Mucosa of rectum (tissue), 2 donors: ENCODE measurements at regions not wholly inside any gene's neighbourhood (a gene's known extent, or its start where the extent isn't known, plus 50 kb on each side); places are given as distances from the start of the nearest gene placed in this dataset.

Experiments used
- H3K27ac ChIP-seq, 2 donors: one replicate each; pipeline ENCODE4 v1.7.0; 2013; ENCODE audit warnings: inconsistent platforms in 2 of 2, low read depth in 2 of 2, low read length in 2 of 2
- H3K27me3 ChIP-seq, 2 donors: one replicate each; pipeline ENCODE4 v1.7.0; 2013; ENCODE audit warnings: low read length in 2 of 2; ENCODE audit not compliant: control insufficient read depth in 2 of 2, insufficient read depth in 2 of 2
- H3K36me3 ChIP-seq, 2 donors: one replicate each; pipeline ENCODE4 v1.7.0; 2013; ENCODE audit warnings: low read length in 2 of 2; ENCODE audit not compliant: control insufficient read depth in 2 of 2, insufficient read depth in 2 of 2
- H3K4me1 ChIP-seq, 2 donors: one replicate each; pipeline ENCODE4 v1.7.0; 2013; ENCODE audit warnings: low read length in 2 of 2, mild to moderate bottlenecking in 1 of 2; ENCODE audit not compliant: control insufficient read depth in 2 of 2, insufficient read depth in 2 of 2
- H3K4me3 ChIP-seq, 2 donors: one replicate each; pipeline ENCODE4 v1.7.0; 2013; ENCODE audit warnings: low read length in 2 of 2
- H3K9ac ChIP-seq, 2 donors: one replicate each; pipeline ENCODE4 v1.7.0; 2013; ENCODE audit warnings: low read length in 2 of 2, low read depth in 1 of 2, mild to moderate bottlenecking in 1 of 2
- H3K9me3 ChIP-seq, 2 donors: one replicate each; pipeline ENCODE4 v1.7.0; 2013; ENCODE audit warnings: low read length in 2 of 2; ENCODE audit not compliant: control insufficient read depth in 2 of 2
- donor health status: healthy.
- donor health status: Normal muscosa, but diverticular disease.

- H3K36me3 ChIP-seq: no peaks in the 10 kb centered on the region
- H3K27me3 ChIP-seq: no peaks in the 10 kb centered on the region
- no peaks in the 10 kb centered on the region for H3K4me1 ChIP-seq
- H3K9me3 ChIP-seq: no peaks in the 10 kb centered on the region
- no peak overlapping the region for H3K4me3 ChIP-seq
- H3K9ac ChIP-seq: no peak overlapping the region
- H3K27ac ChIP-seq: no peak overlapping the region
These were observed 203.5 kb downstream of the ERCC6L2 start for GRCh38 chr9:96078897-96079490.

GRCh38 chr9:96075757-96076156 is 200.3 kb downstream of the ERCC6L2 start:
- H3K27me3 ChIP-seq: no peaks in the 10 kb centered on the region
- H3K9me3 ChIP-seq: no peaks in the 10 kb centered on the region
- H3K4me3 ChIP-seq: no peak overlapping the region
- no peaks in the 10 kb centered on the region for H3K4me1 ChIP-seq
- no peak overlapping the region for H3K9ac ChIP-seq
- no peak overlapping the region for H3K27ac ChIP-seq
- H3K36me3 ChIP-seq: no peaks in the 10 kb centered on the region

DNA sequence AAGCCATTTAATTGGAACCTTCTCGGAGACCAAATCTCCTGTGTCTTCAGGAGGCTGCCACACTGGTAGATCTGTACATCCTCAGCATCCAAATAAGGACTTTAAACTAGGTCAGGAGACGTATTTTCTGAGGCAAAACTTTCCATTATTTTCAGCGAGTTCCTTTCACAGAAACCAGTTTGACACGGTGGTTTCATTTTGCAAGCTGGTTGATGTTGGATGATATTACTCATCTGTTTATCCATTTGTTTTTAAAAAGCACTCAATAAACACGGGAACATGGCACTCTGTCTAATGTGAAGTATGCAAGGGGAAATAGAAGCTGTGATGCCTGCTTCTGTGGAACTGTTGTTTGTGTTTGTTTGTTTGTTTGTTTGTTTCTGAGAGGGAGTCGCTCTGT is 199.6 kb downstream of the ERCC6L2 start:
- H3K27ac ChIP-seq: peak overlapping the region in 1 of 2 donors; percentile 22
- H3K4me1 ChIP-seq: no peaks in the 10 kb centered on the region
- H3K9ac ChIP-seq: no peak overlapping the region
- no peak overlapping the region for H3K4me3 ChIP-seq
- H3K36me3 ChIP-seq: no peaks in the 10 kb centered on the region
- H3K9me3 ChIP-seq: no peaks in the 10 kb centered on the region
- H3K27me3 ChIP-seq: no peaks in the 10 kb centered on the region

DNA sequence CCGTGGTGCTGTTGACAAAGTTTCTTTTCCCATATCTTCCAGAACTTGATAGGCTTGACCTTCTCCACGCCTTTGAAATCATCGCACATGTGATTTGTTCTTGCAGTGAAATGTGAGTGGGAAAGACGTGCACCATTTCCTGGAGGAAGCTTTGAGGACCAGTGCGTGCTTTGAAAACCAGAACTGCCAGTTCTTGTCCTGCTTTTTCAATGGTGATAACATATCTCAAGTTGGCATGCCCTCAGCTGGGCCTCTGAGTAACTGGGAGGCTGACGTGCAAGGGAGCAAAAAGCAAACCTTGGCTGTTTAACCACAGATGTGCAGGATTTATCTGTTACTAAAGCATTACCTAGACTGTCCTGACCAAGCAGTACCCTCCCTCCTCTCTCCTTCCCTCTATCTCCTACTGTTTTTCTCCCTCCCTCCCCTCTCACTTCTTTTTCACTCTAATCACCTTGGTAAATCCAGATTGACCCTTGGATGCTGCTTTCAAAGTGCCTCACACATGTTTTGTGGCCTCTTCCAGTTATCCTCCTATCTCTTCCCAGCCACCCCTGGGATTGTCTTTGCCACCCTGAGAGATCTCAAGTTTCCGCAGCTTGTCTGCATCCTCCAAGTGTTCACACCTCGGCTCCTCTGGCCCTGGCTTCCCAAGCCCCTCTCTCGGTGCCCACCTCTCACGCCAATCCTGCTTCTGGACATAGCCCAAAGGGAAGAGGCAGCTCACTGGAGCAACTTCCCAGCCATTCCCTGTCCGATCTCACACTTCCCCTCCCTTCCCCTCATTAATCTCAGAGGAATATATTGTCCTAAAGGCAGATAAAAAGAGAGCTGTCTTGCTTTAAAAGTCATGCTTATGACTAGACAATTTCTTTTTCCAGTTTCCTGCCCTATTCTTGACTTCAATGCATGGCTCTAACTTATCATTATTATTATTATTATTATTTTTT is 198.3 kb downstream of the ERCC6L2 start:
- no peak overlapping the region for H3K4me3 ChIP-seq
- no peaks in the 10 kb centered on the region for H3K36me3 ChIP-seq
- H3K4me1 ChIP-seq: no peaks in the 10 kb centered on the region
- no peak overlapping the region for H3K9ac ChIP-seq
- no peaks in the 10 kb centered on the region for H3K27me3 ChIP-seq
- H3K9me3 ChIP-seq: no peaks in the 10 kb centered on the region
- no peak overlapping the region for H3K27ac ChIP-seq

DNA sequence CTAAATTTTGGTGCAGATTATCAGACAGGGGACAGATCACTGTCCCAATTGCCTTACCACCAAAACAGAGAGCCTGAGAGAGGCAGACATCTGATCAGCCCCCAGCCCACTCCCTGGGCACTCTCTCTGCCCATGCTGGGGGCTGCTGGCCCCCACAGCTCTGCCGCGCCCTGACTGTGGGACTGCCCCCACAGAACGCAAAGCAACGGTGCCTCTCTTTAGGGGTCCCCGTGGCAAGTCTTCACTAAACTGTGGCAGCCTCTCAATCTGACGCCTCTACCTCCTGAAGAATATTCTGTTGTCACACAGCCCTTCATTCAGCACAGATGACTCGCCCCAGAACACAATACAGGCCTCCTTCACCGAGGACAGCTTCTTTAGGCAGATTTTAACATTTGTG is 197.4 kb downstream of the ERCC6L2 start:
- Histone ChIP-seq H3K4me3 (no peak overlapping the region), H3K27me3 (no peaks in the 10 kb centered on the region), H3K36me3 (no peaks in the 10 kb centered on the region), H3K27ac (no peak overlapping the region), H3K9ac (no peak overlapping the region), H3K9me3 (no peaks in the 10 kb centered on the region), H3K4me1 (no peaks in the 10 kb centered on the region)

DNA sequence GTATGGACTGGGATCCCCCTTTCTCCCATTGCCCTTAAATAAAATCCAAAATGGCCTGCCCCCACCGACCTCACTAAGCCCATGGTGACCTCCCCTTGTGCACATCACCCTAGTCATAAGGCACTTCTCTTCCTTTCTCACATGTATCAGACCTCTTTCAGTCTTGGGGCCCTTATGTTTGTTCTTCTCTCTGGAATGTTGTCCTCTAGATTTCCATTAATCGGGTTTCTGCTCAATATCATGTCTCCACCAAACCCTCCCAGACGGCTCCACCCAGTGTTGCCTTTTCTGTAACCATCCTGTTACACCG is 196.3 kb downstream of the ERCC6L2 start:
- no peaks in the 10 kb centered on the region for H3K4me1 ChIP-seq
- no peak overlapping the region for H3K4me3 ChIP-seq
- no peak overlapping the region for H3K27ac ChIP-seq
- H3K9me3 ChIP-seq: no peaks in the 10 kb centered on the region
- no peak overlapping the region for H3K9ac ChIP-seq
- H3K36me3 ChIP-seq: no peaks in the 10 kb centered on the region
- no peaks in the 10 kb centered on the region for H3K27me3 ChIP-seq

GRCh38 chr9:96071076-96071814 is 195.8 kb downstream of the ERCC6L2 start:
- H3K4me1 ChIP-seq: peaks cover 0 to 2% of the 10 kb centered on the region in 2 donors

DNA sequence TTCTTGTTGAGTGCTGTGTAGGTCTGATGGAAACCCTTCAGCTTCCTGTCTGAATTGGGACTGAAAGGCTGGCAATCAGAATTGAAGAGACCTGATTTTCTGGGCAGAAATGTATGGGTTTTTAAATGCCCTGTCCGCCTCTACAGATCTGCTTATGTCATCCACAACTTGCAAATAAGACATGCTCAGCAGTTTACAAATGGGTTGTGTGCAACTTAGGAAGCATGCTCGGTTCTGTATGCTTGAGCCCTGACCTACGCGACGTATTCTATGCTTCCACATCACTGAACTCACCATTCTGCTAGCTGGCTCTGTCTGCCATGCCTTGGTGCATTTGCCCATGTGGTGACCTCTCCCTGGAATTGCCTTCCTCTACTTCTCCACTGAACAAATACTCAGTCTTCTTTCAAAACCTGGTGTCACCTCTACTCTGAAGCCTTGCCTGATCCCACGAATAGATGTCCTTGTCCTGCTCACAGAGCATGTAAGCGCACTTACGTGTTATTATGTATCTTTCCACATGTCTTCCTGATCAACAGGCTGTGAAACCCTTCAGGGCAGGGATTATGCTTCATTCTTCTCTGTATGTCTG is 194.2 kb downstream of the ERCC6L2 start:
- Histone ChIP-seq H3K36me3 (no peaks in the 10 kb centered on the region), H3K27ac (no peak overlapping the region), H3K4me1 (peaks cover 0 to 2% of the 10 kb centered on the region in 2 donors), H3K27me3 (no peaks in the 10 kb centered on the region), H3K9ac (no peak overlapping the region), H3K4me3 (no peak overlapping the region), H3K9me3 (no peaks in the 10 kb centered on the region)

More at GRCh38 chr9:96071076-96071814, 195.8 kb downstream of the ERCC6L2 start:
- Histone ChIP-seq H3K36me3 (no peaks in the 10 kb centered on the region), H3K9me3 (no peaks in the 10 kb centered on the region), H3K9ac (no peak overlapping the region), H3K4me3 (no peak overlapping the region), H3K27me3 (no peaks in the 10 kb centered on the region), H3K27ac (no peak overlapping the region)

DNA sequence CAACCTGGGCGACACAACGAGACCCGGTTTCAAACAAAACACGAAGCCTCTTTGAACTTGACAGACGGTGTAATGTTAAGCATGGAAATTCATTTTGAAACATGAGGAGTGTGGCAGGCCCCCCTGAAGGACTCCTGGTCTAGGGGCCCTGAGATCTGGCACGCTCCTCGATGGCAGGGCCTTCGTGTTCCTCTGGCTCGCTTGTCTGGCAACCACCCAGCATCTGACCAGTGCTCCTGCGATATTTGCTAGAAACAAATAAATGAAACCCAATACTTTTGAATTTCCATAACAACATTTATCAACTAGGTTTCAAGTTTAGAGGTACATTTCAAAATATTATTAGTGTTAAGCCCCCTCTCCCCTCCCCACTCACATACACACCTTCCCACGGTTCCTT is 193.0 kb downstream of the ERCC6L2 start:
- Histone ChIP-seq H3K36me3 (no peaks in the 10 kb centered on the region), H3K4me1 (peaks cover 0 to 2% of the 10 kb centered on the region in 2 donors), H3K4me3 (no peak overlapping the region), H3K27ac (no peak overlapping the region), H3K9me3 (no peaks in the 10 kb centered on the region), H3K27me3 (no peaks in the 10 kb centered on the region), H3K9ac (no peak overlapping the region)

DNA sequence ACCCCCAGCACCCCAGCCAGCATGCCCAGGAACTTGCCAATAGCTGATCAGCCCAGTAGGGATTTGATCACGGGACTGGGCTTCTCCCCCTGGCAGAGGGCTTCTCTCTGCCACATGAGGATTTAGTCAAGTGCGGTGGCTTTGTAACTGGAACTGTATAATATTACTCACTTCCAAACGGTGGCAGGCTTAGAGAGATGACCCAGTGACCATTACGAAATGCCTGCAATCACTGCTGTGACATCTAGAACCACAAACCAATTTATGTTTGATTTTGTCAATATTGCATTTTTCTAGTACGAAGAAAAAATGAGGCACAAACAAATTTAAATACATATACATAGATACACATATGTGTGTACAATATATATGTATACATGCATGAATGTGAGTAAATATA is 192.1 kb downstream of the ERCC6L2 start:
- H3K27ac ChIP-seq: peak overlapping the region; percentile 11 to 66
- H3K4me3 ChIP-seq: no peak overlapping the region
- no peaks in the 10 kb centered on the region for H3K36me3 ChIP-seq
- H3K4me1 ChIP-seq: peaks cover 0 to 2% of the 10 kb centered on the region in 2 donors
- no peaks in the 10 kb centered on the region for H3K27me3 ChIP-seq
- no peaks in the 10 kb centered on the region for H3K9me3 ChIP-seq
- no peak overlapping the region for H3K9ac ChIP-seq
